IMR-90 (cell line): ENCODE measurements at regions not wholly inside any gene's neighbourhood (a gene's known extent, or its start where the extent isn't known, plus 50 kb on each side); places are given as distances from the start of the nearest gene placed in this dataset.

ENCODE experiments used
- ATAC-seq: fragments of 200-7000 bp; cut with Tn5 transposase; 2 replicates; pipeline ENCODE4 v1.9.1; 2020; ENCODE audit warnings: low read depth, mild to moderate bottlenecking, moderate library complexity
- BruUV-seq: library from RNA; stranded (reverse); fragments of 400-500 nt; replicated peaks from 2 replicates; lab custom pipeline; 2021; lab: Mats Ljungman, UMichigan
- CTCF ChIA-PET: fragments of 300-600 bp; formaldehyde crosslinking; extraction: SDS; loops from one replicate; lab custom pipeline; 2021; ENCODE audit warnings: antibody characterized with exemption; lab: Yijun Ruan, JAX
- POLR2A ChIA-PET: fragments of 300-600 bp; sonication (Branson Sonifier 250); formaldehyde crosslinking; loops from one replicate; lab custom pipeline; 2022; ENCODE audit warnings: antibody characterized with exemption; ENCODE audit not compliant: unreplicated experiment; lab: Charles Lee
- DNase-seq: peaks from one replicate; pipeline ENCODE4 v3.0.0; 2013
- H2AFZ ChIP-seq: replicated peaks from 2 replicates; pipeline ENCODE3; 2013; ENCODE audit warnings: low read length, mild to moderate bottlenecking; ENCODE audit not compliant: poor library complexity
- H2AK5ac ChIP-seq: 2 replicates; pipeline ENCODE4 v1.6.1; 2013; ENCODE audit warnings: low read depth, low read length, inconsistent platforms
- H2AK9ac ChIP-seq: replicated peaks from 2 replicates; pipeline ENCODE3; 2013; ENCODE audit warnings: mild to moderate bottlenecking, low read depth, low read length, moderate library complexity; ENCODE audit not compliant: poor library complexity
- H2BK120ac ChIP-seq: 2 replicates; pipeline ENCODE4 v1.6.1; 2013; ENCODE audit warnings: low read depth, low read length, inconsistent platforms
- H2BK15ac ChIP-seq: 3 replicates; pipeline ENCODE4 v1.6.1; 2013; ENCODE audit warnings: low read depth, low read length, inconsistent platforms
- H2BK20ac ChIP-seq: 2 replicates; pipeline ENCODE4 v1.6.1; 2013; ENCODE audit warnings: low read depth, mild to moderate bottlenecking, inconsistent platforms, low read length, moderate library complexity
- H2BK5ac ChIP-seq: 2 replicates; pipeline ENCODE4 v1.6.1; 2013; ENCODE audit warnings: mild to moderate bottlenecking, low read depth, low read length, inconsistent platforms; ENCODE audit not compliant: poor library complexity, severe bottlenecking
- H3K14ac ChIP-seq: replicated peaks from 2 replicates; pipeline ENCODE4 v1.6.1; 2013; ENCODE audit warnings: low read depth, low read length, inconsistent platforms
- H3K18ac ChIP-seq: 2 replicates; pipeline ENCODE4 v1.6.1; 2013; ENCODE audit warnings: low read depth, low read length, control low read depth
- H3K23ac ChIP-seq: 2 replicates; pipeline ENCODE4 v1.6.1; 2013; ENCODE audit warnings: low read depth, low read length, inconsistent platforms
- H3K27ac ChIP-seq: 2 replicates; pipeline ENCODE4 v1.5.1; 2013; ENCODE audit warnings: mild to moderate bottlenecking, control low read depth, low read length; ENCODE audit not compliant: insufficient read depth
- H3K27me3 ChIP-seq: 2 replicates; pipeline ENCODE4 v1.6.1; 2013; ENCODE audit warnings: low read length; ENCODE audit not compliant: control insufficient read depth, insufficient read depth
- H3K36me3 ChIP-seq: 2 replicates; pipeline ENCODE4 v1.6.1; 2013; ENCODE audit warnings: low read length, mixed read lengths; ENCODE audit not compliant: control insufficient read depth, insufficient read depth
- H3K4ac ChIP-seq: 2 replicates; pipeline ENCODE4 v1.6.1; 2013; ENCODE audit warnings: low read depth, low read length, inconsistent platforms
- H3K4me1 ChIP-seq: 2 replicates; pipeline ENCODE4 v1.6.1; 2013; ENCODE audit warnings: low read length, mixed read lengths; ENCODE audit not compliant: control insufficient read depth, insufficient read depth
- H3K4me2 ChIP-seq: 2 replicates; pipeline ENCODE4 v1.6.1; 2013; ENCODE audit warnings: low read depth, mild to moderate bottlenecking, control low read depth, low read length, moderate library complexity
- H3K4me3 ChIP-seq: 2 replicates; pipeline ENCODE4 v1.5.1; 2013; ENCODE audit warnings: low read depth, mild to moderate bottlenecking, control low read depth, low read length, moderate library complexity; ENCODE audit not compliant: insufficient read depth
- H3K56ac ChIP-seq: 2 replicates; pipeline ENCODE4 v1.6.1; 2013; ENCODE audit warnings: low read length, inconsistent platforms; ENCODE audit not compliant: insufficient read depth; ENCODE audit errors: extremely low read depth
- H3K79me1 ChIP-seq, 2 experiments: 2 replicates each; pipeline ENCODE4 v1.6.1; 2013; ENCODE audit warnings: low read length in 2 of 2, inconsistent platforms in 1 of 2, low read depth in 1 of 2
- H3K9ac ChIP-seq: 2 replicates; pipeline ENCODE4 v1.6.1; 2013; ENCODE audit warnings: low read depth, low read length, control low read depth
- H3K9me1 ChIP-seq: 2 replicates; pipeline ENCODE4 v1.6.1; 2013; ENCODE audit warnings: low read length, inconsistent platforms; ENCODE audit not compliant: insufficient read depth
- H3K9me3 ChIP-seq: 2 replicates; pipeline ENCODE4 v1.6.1; 2013; ENCODE audit warnings: low read length; ENCODE audit not compliant: control insufficient read depth, insufficient read depth
- H4K20me1 ChIP-seq: 2 replicates; pipeline ENCODE4 v1.6.1; 2013; ENCODE audit warnings: low read length, inconsistent platforms; ENCODE audit not compliant: insufficient read depth
- H4K5ac ChIP-seq: 2 replicates; pipeline ENCODE4 v1.6.1; 2013; ENCODE audit warnings: mild to moderate bottlenecking, low read depth, low read length, control low read depth
- H4K8ac ChIP-seq, 2 experiments: 2 replicates each; pipeline ENCODE4 v1.6.1; 2013; ENCODE audit warnings: low read depth in 2 of 2, low read length in 2 of 2, control low read depth in 1 of 2, inconsistent platforms in 1 of 2
- H4K91ac ChIP-seq: 2 replicates; pipeline ENCODE4 v1.6.1; 2013; ENCODE audit warnings: low read depth, low read length, inconsistent platforms; ENCODE audit not compliant: insufficient read depth
- CEBPB ChIP-seq: IDR thresholded peaks from 2 replicates; pipeline ENCODE4 v1.6.1; 2012; ENCODE audit warnings: low read depth, low read length, improper control_type of control experiment
- CHD1 ChIP-seq: IDR thresholded peaks from 2 replicates; pipeline ENCODE4 v1.6.1; 2012; ENCODE audit warnings: low read depth, low read length, improper control_type of control experiment
- ELK1 ChIP-seq: fragments of 150-350 bp; IDR thresholded peaks from 2 replicates; pipeline ENCODE4 v1.6.1; 2016; ENCODE audit warnings: low read depth, mild to moderate bottlenecking, low read length, moderate library complexity, borderline replicate concordance
- FOS ChIP-seq: fragments of 150-350 bp; IDR thresholded peaks from 2 replicates; pipeline ENCODE4 v1.6.1; 2016; ENCODE audit warnings: low read depth, low read length
- MAFK ChIP-seq: IDR thresholded peaks from 2 replicates; pipeline ENCODE4 v1.6.1; 2012; ENCODE audit warnings: low read depth, low read length, improper control_type of control experiment
- MXI1 ChIP-seq: IDR thresholded peaks from 2 replicates; pipeline ENCODE4 v1.6.1; 2012; ENCODE audit warnings: low read depth, mild to moderate bottlenecking, low read length, moderate library complexity, borderline replicate concordance
- POLR2A ChIP-seq: IDR thresholded peaks from 2 replicates; pipeline ENCODE4 v1.6.1; 2012; ENCODE audit warnings: mild to moderate bottlenecking, low read depth, low read length
- RAD21 ChIP-seq: IDR thresholded peaks from 2 replicates; pipeline ENCODE4 v1.6.1; 2012; ENCODE audit warnings: low read length, improper control_type of control experiment
- RCOR1 ChIP-seq: IDR thresholded peaks from 2 replicates; pipeline ENCODE4 v1.6.1; 2012; ENCODE audit warnings: mild to moderate bottlenecking, low read length, improper control_type of control experiment; ENCODE audit not compliant: insufficient replicate concordance
- RFX5 ChIP-seq: IDR thresholded peaks from 2 replicates; pipeline ENCODE4 v1.8.0; 2012; ENCODE audit warnings: low read depth, mild to moderate bottlenecking, low read length, moderate library complexity
- SMC3 ChIP-seq: fragments of 150-350 bp; IDR thresholded peaks from 2 replicates; pipeline ENCODE4 v1.6.1; 2016; ENCODE audit warnings: low read depth, mild to moderate bottlenecking, antibody characterized with exemption, low read length, moderate library complexity
- USF2 ChIP-seq: fragments of 150-350 bp; IDR thresholded peaks from 2 replicates; pipeline ENCODE4 v1.6.1; 2017; ENCODE audit warnings: mild to moderate bottlenecking, antibody characterized with exemption, low read length, low read depth
- WGBS, 2 experiments: methylation state at CpG; one replicate each; pipeline versions ENCODE4 v1.1.5 to v1.1.7; 2013; ENCODE audit warnings: missing lambda C conversion rate in 2 of 2; ENCODE audit not compliant: insufficient read length in 1 of 2; ENCODE audit errors: extremely low coverage in 2 of 2; 5-methylcytosine and 5-hydroxymethylcytosine counted together
- dilution Hi-C: fragments of 300-500 bp; cut with HindIII; formaldehyde crosslinking; loops from one replicate; pipeline ENCODE4 v1.14.3; 2018; ENCODE audit warnings: low sequenced_read_pairs; ENCODE audit not compliant: unreplicated experiment
- in situ Hi-C: fragments of 300-500 bp; cut with MboI; formaldehyde crosslinking; loops from 3 replicates; pipeline ENCODE4 v1.14.3; 2019; ENCODE audit warnings: low sequenced_read_pairs, inconsistent platforms, mixed read lengths
- intact Hi-C: fragments of 100-400 bp; cut with micrococcal nuclease; formaldehyde crosslinking; loops from 2 replicates; pipeline ENCODE4 v1.10.0; 2022

- H2BK120ac ChIP-seq, result no peak overlapping the region
- no peak overlapping the region for H3K14ac ChIP-seq
- no peak overlapping the region for H3K4me2 ChIP-seq
- TF ChIP-seq CHD1 (no peak), SMC3 (no peak), ELK1 (no peak), USF2 (no peak), RFX5 (no peak), RAD21 (no peak), RCOR1 (no peak), MXI1 (no peak), MAFK (no peak), CEBPB (no peak), FOS (no peak), POLR2A (no peak)
- WGBS, 2 experiments, result 86% methylated on average over 1 of the region's 8 CpGs; no CpG with 5 or more reads in 1 of the 2 experiments
- H3K9me1 ChIP-seq, result no peaks in the 10 kb centered on the region; the same call in 1 of the 2 replicates
- no peak overlapping the region for H2BK5ac ChIP-seq
- dilution Hi-C loops (no loop called here), intact Hi-C loops (no loop called here), in situ Hi-C loops (no loop called here)
- ATAC-seq (no peak), DNase-seq (no peak)
- no peaks in the 10 kb centered on the region; the same call in 1 of the 2 replicates for H4K20me1 ChIP-seq
- no TSS peak for BruUV-seq
- no peaks in the 10 kb centered on the region for H3K79me1 ChIP-seq
- H2BK15ac ChIP-seq, result no peak overlapping the region
- H4K91ac ChIP-seq, result no peak overlapping the region
- peak overlapping the region; percentile 23 for H2AFZ ChIP-seq
- peaks cover 5% of the 10 kb centered on the region; the same call in 1 of the 2 replicates for H3K9me3 ChIP-seq
- H2BK20ac ChIP-seq, result no peak overlapping the region
- no peak overlapping the region for H3K4ac ChIP-seq
- no peak overlapping the region for H3K23ac ChIP-seq
- H3K36me3 ChIP-seq, result no peaks in the 10 kb centered on the region
- no peak overlapping the region for H4K5ac ChIP-seq
- no peak overlapping the region for H2AK9ac ChIP-seq
- POLR2A ChIA-PET, result no interaction called here
- H3K4me3 ChIP-seq, result no peak overlapping the region
- no peak overlapping the region for H3K27ac ChIP-seq
- no peak overlapping the region for H4K8ac ChIP-seq
- H3K56ac ChIP-seq, result no peak overlapping the region
- no peaks in the 10 kb centered on the region for H3K4me1 ChIP-seq
- no peak overlapping the region for H3K9ac ChIP-seq
- H3K27me3 ChIP-seq, result peaks cover 51% of the 10 kb centered on the region
- H2AK5ac ChIP-seq, result no peak overlapping the region
- H3K18ac ChIP-seq, result no peak overlapping the region
- CTCF ChIA-PET, result no interaction called here
Observed at GRCh38 chr2:45220227-45220626, 211.0 kb upstream of the SIX2 start.
